ENCODE measurements at regions not wholly inside any gene's neighbourhood (a gene's known extent, or its start where the extent isn't known, plus 50 kb on each side); places are given as distances from the start of the nearest gene placed in this dataset.

- no peaks in the 10 kb centered on the region for H4K20me1 ChIP-seq (ENCODE audit: insufficient read depth, low read length)
- intact Hi-C loops (cut with micrococcal nuclease), result no loop called here
- peaks cover 7% of the 10 kb centered on the region for H3K27me3 ChIP-seq (ENCODE audit: control insufficient read depth, insufficient read depth, low read length)
- no peaks in the 10 kb centered on the region for H3K9me1 ChIP-seq (ENCODE audit: insufficient read depth, low read length)
- H3K4ac ChIP-seq (ENCODE audit: low read depth, low read length), result no peak overlapping the region
- H3K9me3 ChIP-seq (ENCODE audit: control insufficient read depth, insufficient read depth, low read length), result no peaks in the 10 kb centered on the region
- H3K18ac ChIP-seq (ENCODE audit: low read depth, low read length), result no peak overlapping the region
- CTCF ChIA-PET, result no interaction called here
- no peak overlapping the region for H2AK5ac ChIP-seq (ENCODE audit: low read depth, low read length)
- H2AFZ ChIP-seq (replicated peaks; ENCODE audit: low read length, poor library complexity), result no peak overlapping the region
- H4K91ac ChIP-seq (ENCODE audit: insufficient read depth, low read depth, low read length), result no peak overlapping the region
- no peak overlapping the region for H3K4me2 ChIP-seq (ENCODE audit: low read depth, low read length)
- H3K27ac ChIP-seq (ENCODE audit: insufficient read depth, low read length), result no peak overlapping the region
- TF ChIP-seq MAFK (IDR thresholded peaks at IDR 0.05; ENCODE audit: low read depth, low read length), result no peak
- no peak for TF ChIP-seq RAD21 (IDR thresholded peaks at IDR 0.05; ENCODE audit: low read length)
- TF ChIP-seq BHLHE40 (IDR thresholded peaks at IDR 0.05; ENCODE audit: low read depth, low read length), result no peak
- TF ChIP-seq ELK1 (IDR thresholded peaks at IDR 0.05; ENCODE audit: borderline replicate concordance, low read depth, low read length), result no peak
- POLR2A ChIA-PET (ENCODE audit: unreplicated experiment), result no interaction called here
- no peaks in the 10 kb centered on the region for H3K36me3 ChIP-seq (ENCODE audit: control insufficient read depth, insufficient read depth, low read length)
- H4K5ac ChIP-seq (ENCODE audit: low read depth, low read length), result no peak overlapping the region
- no peak overlapping the region for H4K8ac ChIP-seq (ENCODE audit: low read depth in 2 of 2, low read length in 2 of 2)
- in situ Hi-C loops (cut with MboI; ENCODE audit: low sequenced_read_pairs), result no loop called here
- H3K23ac ChIP-seq (ENCODE audit: low read depth, low read length), result no peak overlapping the region
- H3K4me3 ChIP-seq (ENCODE audit: insufficient read depth, low read depth, low read length), result no peak overlapping the region
- H2BK5ac ChIP-seq (ENCODE audit: low read depth, low read length, poor library complexity, severe bottlenecking), result no peak overlapping the region
- H3K79me1 ChIP-seq (ENCODE audit: low read depth in 1 of 2, low read length in 2 of 2), result no peaks in the 10 kb centered on the region
- no peaks in the 10 kb centered on the region for H3K4me1 ChIP-seq (ENCODE audit: control insufficient read depth, insufficient read depth, low read length)
- no peak overlapping the region for H2AK9ac ChIP-seq (replicated peaks; ENCODE audit: low read depth, low read length, poor library complexity)
- BruUV-seq (replicated peaks), result no TSS peak
- no peak overlapping the region for H3K56ac ChIP-seq (ENCODE audit: extremely low read depth, insufficient read depth, low read length)
- H2BK15ac ChIP-seq (ENCODE audit: low read depth, low read length), result no peak overlapping the region
- H3K9ac ChIP-seq (ENCODE audit: low read depth, low read length), result no peak overlapping the region
- dilution Hi-C loops (cut with HindIII; ENCODE audit: low sequenced_read_pairs, unreplicated experiment), result no loop called here
- H2BK20ac ChIP-seq (ENCODE audit: low read depth, low read length), result no peak overlapping the region
- H2BK120ac ChIP-seq (ENCODE audit: low read depth, low read length), result no peak overlapping the region
- WGBS, 2 experiments (ENCODE audit: extremely low coverage in 2 of 2, insufficient read length in 1 of 2), result no CpG with 5 or more reads among the region's 2 CpGs
- no peak overlapping the region for H3K14ac ChIP-seq (replicated peaks; ENCODE audit: low read depth, low read length)
- no peak for ATAC-seq (ENCODE audit: low read depth)
- no peak for DNase-seq
These were observed 71.1 kb upstream of the RFC3 start for GRCh38 chr13:33746867-33747266.

Measured in IMR-90 (cell line).